Astrocyte of the cerebellum (primary cell): ENCODE measurements at regions not wholly inside any gene's neighbourhood (a gene's known extent, or its start where the extent isn't known, plus 50 kb on each side); places are given as distances from the start of the nearest gene placed in this dataset.

ENCODE experiments used
- DNase-seq: peaks from one replicate; pipeline ENCODE4 v3.0.0-alpha.2; 2011; ENCODE audit warnings: low read depth
- H3K4me3 ChIP-seq: 2 replicates; pipeline ENCODE4 v1.5.1; 2011; ENCODE audit warnings: mild to moderate bottlenecking, low read depth, low read length, moderate library complexity
- CTCF ChIP-seq: IDR thresholded peaks from 2 replicates; pipeline ENCODE4 v1.5.1; 2012; ENCODE audit warnings: low read length, low read depth, moderate library complexity, mild to moderate bottlenecking; ENCODE audit errors: missing control alignments
- in situ Hi-C: cut with HindIII; loops from 2 replicates; pipeline ENCODE4 v1.10.0; 2017; ENCODE audit warnings: low sequenced_read_pairs

- no peak overlapping the region for H3K4me3 ChIP-seq
- DNase-seq = no peak
- in situ Hi-C loops = no loop called here
- no peak for TF ChIP-seq CTCF
Measured at GRCh38 chr14:37968664-37969240, 239.0 kb upstream of the SSTR1 start.

- in situ Hi-C loops = no loop called here
- no peak for DNase-seq
- no peak for TF ChIP-seq CTCF
- no peak overlapping the region for H3K4me3 ChIP-seq
Measured at GRCh38 chr14:37969511-37969979, 238.2 kb upstream of the SSTR1 start.

- no peak for TF ChIP-seq CTCF
- H3K4me3 ChIP-seq = no peak overlapping the region
- DNase-seq = no peak
- in situ Hi-C loops = no loop called here
Measured at GRCh38 chr14:37970696-37971095, 237.0 kb upstream of the SSTR1 start.

- no peak for TF ChIP-seq CTCF
- H3K4me3 ChIP-seq = no peak overlapping the region
- DNase-seq = no peak
- in situ Hi-C loops = no loop called here
Measured at GRCh38 chr14:37972941-37973887, 234.5 kb upstream of the SSTR1 start.

- in situ Hi-C loops = no loop called here
- no peak for DNase-seq
- no peak for TF ChIP-seq CTCF
- no peak overlapping the region for H3K4me3 ChIP-seq
Measured at GRCh38 chr14:37974421-37974820, 233.3 kb upstream of the SSTR1 start.

GRCh38 chr14:37977481-37977880, 230.2 kb upstream of the SSTR1 start:
- DNase-seq = no peak
- no peak overlapping the region for H3K4me3 ChIP-seq
- in situ Hi-C loops = no loop called here
- TF ChIP-seq CTCF = no peak
